ENCODE measurements at regions not wholly inside any gene's neighbourhood (a gene's known extent, or its start where the extent isn't known, plus 50 kb on each side); places are given as distances from the start of the nearest gene placed in this dataset.

- H3K9me3 ChIP-seq (ENCODE audit: control insufficient read depth, low read length, poor library complexity, severe bottlenecking): no peaks in the 10 kb centered on the region
- Mint-ChIP-seq H3K4me1 (no peaks in the 10 kb centered on the region), H3K36me3 (ENCODE audit: low read depth) (no peaks in the 10 kb centered on the region), H3K27me3 (peaks cover 24% of the 10 kb centered on the region), H3K4me3 (no peak overlapping the region), H3K27ac (no peak overlapping the region)
- DNase-seq (no peak), ATAC-seq (no peak)
Measured at GRCh38 chr6:137652961-137653705, 158.9 kb upstream of the OLIG3 start.

GRCh38 chr6:137653706-137654059 lies 159.5 kb upstream of the OLIG3 start:
- DNase-seq: no peak
- no peaks in the 10 kb centered on the region for H3K9me3 ChIP-seq (ENCODE audit: control insufficient read depth, low read length, poor library complexity, severe bottlenecking)
- no peak for ATAC-seq
- Mint-ChIP-seq H3K27ac (no peak overlapping the region), H3K4me1 (no peaks in the 10 kb centered on the region), H3K36me3 (ENCODE audit: low read depth) (no peaks in the 10 kb centered on the region), H3K27me3 (peaks cover 24% of the 10 kb centered on the region), H3K4me3 (no peak overlapping the region)

- DNase-seq: no peak
- Mint-ChIP-seq H3K4me3 (no peak overlapping the region), H3K27me3 (peaks cover 21% of the 10 kb centered on the region), H3K27ac (no peak overlapping the region), H3K4me1 (no peaks in the 10 kb centered on the region), H3K36me3 (ENCODE audit: low read depth) (no peaks in the 10 kb centered on the region)
- ATAC-seq: no peak
- no peaks in the 10 kb centered on the region for H3K9me3 ChIP-seq (ENCODE audit: control insufficient read depth, low read length, poor library complexity, severe bottlenecking)
Measured at GRCh38 chr6:137654365-137654981, 160.3 kb upstream of the OLIG3 start.

- Mint-ChIP-seq H3K27me3 (peaks cover 17% of the 10 kb centered on the region), H3K4me3 (no peak overlapping the region), H3K4me1 (no peaks in the 10 kb centered on the region), H3K27ac (no peak overlapping the region), H3K36me3 (ENCODE audit: low read depth) (no peaks in the 10 kb centered on the region)
- no peaks in the 10 kb centered on the region for H3K9me3 ChIP-seq (ENCODE audit: control insufficient read depth, low read length, poor library complexity, severe bottlenecking)
- ATAC-seq: no peak
- no peak for DNase-seq
Measured at GRCh38 chr6:137655291-137655690, 161.1 kb upstream of the OLIG3 start.

GRCh38 chr6:137656735-137657134 lies 162.5 kb upstream of the OLIG3 start:
- H3K4me3 Mint-ChIP-seq: no peak overlapping the region
- ATAC-seq: no peak
- H3K27me3 Mint-ChIP-seq: peaks cover 7% of the 10 kb centered on the region
- no peak for DNase-seq
- peaks cover 2% of the 10 kb centered on the region for H3K4me1 Mint-ChIP-seq
- H3K27ac Mint-ChIP-seq: no peak overlapping the region
- no peaks in the 10 kb centered on the region for H3K36me3 Mint-ChIP-seq (ENCODE audit: low read depth)
- H3K9me3 ChIP-seq (ENCODE audit: control insufficient read depth, low read length, poor library complexity, severe bottlenecking): no peaks in the 10 kb centered on the region

GRCh38 chr6:137657351-137657911 lies 163.2 kb upstream of the OLIG3 start:
- no peak for DNase-seq
- H3K27me3 Mint-ChIP-seq: peaks cover 7% of the 10 kb centered on the region
- H3K4me1 Mint-ChIP-seq: peaks cover 5% of the 10 kb centered on the region
- H3K27ac Mint-ChIP-seq: no peak overlapping the region
- H3K4me3 Mint-ChIP-seq: no peak overlapping the region
- H3K36me3 Mint-ChIP-seq (ENCODE audit: low read depth): no peaks in the 10 kb centered on the region
- no peak for ATAC-seq
- no peaks in the 10 kb centered on the region for H3K9me3 ChIP-seq (ENCODE audit: control insufficient read depth, low read length, poor library complexity, severe bottlenecking)

- H3K4me1 Mint-ChIP-seq: peaks cover 5% of the 10 kb centered on the region
- H3K9me3 ChIP-seq (ENCODE audit: control insufficient read depth, low read length, poor library complexity, severe bottlenecking): no peaks in the 10 kb centered on the region
- no peak overlapping the region for H3K4me3 Mint-ChIP-seq
- H3K27me3 Mint-ChIP-seq: peaks cover 7% of the 10 kb centered on the region
- no peak for ATAC-seq
- no peak for DNase-seq
- H3K27ac Mint-ChIP-seq: no peak overlapping the region
- no peaks in the 10 kb centered on the region for H3K36me3 Mint-ChIP-seq (ENCODE audit: low read depth)
Measured at GRCh38 chr6:137658287-137658686, 164.1 kb upstream of the OLIG3 start.

- DNase-seq: no peak
- no peak overlapping the region for H3K4me3 Mint-ChIP-seq
- ATAC-seq: no peak
- peaks cover 5% of the 10 kb centered on the region for H3K4me1 Mint-ChIP-seq
- no peaks in the 10 kb centered on the region for H3K9me3 ChIP-seq (ENCODE audit: control insufficient read depth, low read length, poor library complexity, severe bottlenecking)
- peaks cover 7% of the 10 kb centered on the region for H3K27me3 Mint-ChIP-seq
- H3K36me3 Mint-ChIP-seq (ENCODE audit: low read depth): no peaks in the 10 kb centered on the region
- no peak overlapping the region for H3K27ac Mint-ChIP-seq
Measured at GRCh38 chr6:137659871-137660270, 165.7 kb upstream of the OLIG3 start.

GRCh38 chr6:137660296-137660731 lies 166.1 kb upstream of the OLIG3 start:
- H3K9me3 ChIP-seq (ENCODE audit: control insufficient read depth, low read length, poor library complexity, severe bottlenecking): no peaks in the 10 kb centered on the region
- DNase-seq (no peak), ATAC-seq (no peak)
- H3K36me3 Mint-ChIP-seq (ENCODE audit: low read depth): no peaks in the 10 kb centered on the region
- H3K4me1 Mint-ChIP-seq: peaks cover 5% of the 10 kb centered on the region
- H3K27ac Mint-ChIP-seq: no peak overlapping the region
- H3K27me3 Mint-ChIP-seq: peaks cover 7% of the 10 kb centered on the region
- no peak overlapping the region for H3K4me3 Mint-ChIP-seq

- H3K27me3 Mint-ChIP-seq: peaks cover 7% of the 10 kb centered on the region
- H3K4me3 Mint-ChIP-seq: no peak overlapping the region
- H3K36me3 Mint-ChIP-seq (ENCODE audit: low read depth): no peaks in the 10 kb centered on the region
- DNase-seq: no peak
- peaks cover 5% of the 10 kb centered on the region for H3K4me1 Mint-ChIP-seq
- H3K27ac Mint-ChIP-seq: no peak overlapping the region
- no peaks in the 10 kb centered on the region for H3K9me3 ChIP-seq (ENCODE audit: control insufficient read depth, low read length, poor library complexity, severe bottlenecking)
- no peak for ATAC-seq
Measured at GRCh38 chr6:137661601-137662000, 167.4 kb upstream of the OLIG3 start.

- no peaks in the 10 kb centered on the region for H3K27me3 Mint-ChIP-seq
- H3K36me3 Mint-ChIP-seq (ENCODE audit: low read depth): no peaks in the 10 kb centered on the region
- H3K4me3 Mint-ChIP-seq: no peak overlapping the region
- peaks cover 7% of the 10 kb centered on the region for H3K4me1 Mint-ChIP-seq
- no peak overlapping the region for H3K27ac Mint-ChIP-seq
- DNase-seq (no peak), ATAC-seq (no peak)
- no peaks in the 10 kb centered on the region for H3K9me3 ChIP-seq (ENCODE audit: control insufficient read depth, low read length, poor library complexity, severe bottlenecking)
Measured at GRCh38 chr6:137664183-137664582, 170.0 kb upstream of the OLIG3 start.

GRCh38 chr6:137665342-137665934 lies 171.2 kb upstream of the OLIG3 start:
- no peak overlapping the region for H3K4me3 Mint-ChIP-seq
- peaks cover 7% of the 10 kb centered on the region for H3K4me1 Mint-ChIP-seq
- DNase-seq (no peak), ATAC-seq (no peak)
- peak overlapping the region; percentile 73 for H3K27ac Mint-ChIP-seq
- H3K9me3 ChIP-seq (ENCODE audit: control insufficient read depth, low read length, poor library complexity, severe bottlenecking): no peaks in the 10 kb centered on the region
- peaks cover 3% of the 10 kb centered on the region for H3K36me3 Mint-ChIP-seq (ENCODE audit: low read depth)
- H3K27me3 Mint-ChIP-seq: peaks cover 4% of the 10 kb centered on the region

GRCh38 chr6:137666202-137666774 lies 172.1 kb upstream of the OLIG3 start:
- Mint-ChIP-seq H3K4me3 (no peak overlapping the region), H3K36me3 (ENCODE audit: low read depth) (peaks cover 3% of the 10 kb centered on the region), H3K4me1 (peaks cover 7% of the 10 kb centered on the region), H3K27me3 (peaks cover 8% of the 10 kb centered on the region), H3K27ac (peak overlapping the region; percentile 73)
- no peaks in the 10 kb centered on the region for H3K9me3 ChIP-seq (ENCODE audit: control insufficient read depth, low read length, poor library complexity, severe bottlenecking)
- DNase-seq: no peak
- peak; percentile 59 for ATAC-seq
